IMR-90 (cell line): ENCODE measurements at regions not wholly inside any gene's neighbourhood (a gene's known extent, or its start where the extent isn't known, plus 50 kb on each side); places are given as distances from the start of the nearest gene placed in this dataset.

Experiments
- ATAC-seq: fragments of 200-7000 bp; cut with Tn5 transposase; 2 replicates; pipeline ENCODE4 v1.9.1; 2020; ENCODE audit warnings: low read depth, mild to moderate bottlenecking, moderate library complexity
- BruUV-seq: library from RNA; stranded (reverse); fragments of 400-500 nt; replicated peaks from 2 replicates; lab custom pipeline; 2021; lab: Mats Ljungman, UMichigan
- CTCF ChIA-PET: fragments of 300-600 bp; formaldehyde crosslinking; extraction: SDS; loops from one replicate; lab custom pipeline; 2021; ENCODE audit warnings: antibody characterized with exemption; lab: Yijun Ruan, JAX
- POLR2A ChIA-PET: fragments of 300-600 bp; sonication (Branson Sonifier 250); formaldehyde crosslinking; loops from one replicate; lab custom pipeline; 2022; ENCODE audit warnings: antibody characterized with exemption; ENCODE audit not compliant: unreplicated experiment; lab: Charles Lee
- DNase-seq: peaks from one replicate; pipeline ENCODE4 v3.0.0; 2013
- H2AFZ ChIP-seq: replicated peaks from 2 replicates; pipeline ENCODE3; 2013; ENCODE audit warnings: low read length, mild to moderate bottlenecking; ENCODE audit not compliant: poor library complexity
- H2AK5ac ChIP-seq: 2 replicates; pipeline ENCODE4 v1.6.1; 2013; ENCODE audit warnings: low read depth, low read length, inconsistent platforms
- H2AK9ac ChIP-seq: replicated peaks from 2 replicates; pipeline ENCODE3; 2013; ENCODE audit warnings: mild to moderate bottlenecking, low read depth, low read length, moderate library complexity; ENCODE audit not compliant: poor library complexity
- H2BK120ac ChIP-seq: 2 replicates; pipeline ENCODE4 v1.6.1; 2013; ENCODE audit warnings: low read depth, low read length, inconsistent platforms
- H2BK15ac ChIP-seq: 3 replicates; pipeline ENCODE4 v1.6.1; 2013; ENCODE audit warnings: low read depth, low read length, inconsistent platforms
- H2BK20ac ChIP-seq: 2 replicates; pipeline ENCODE4 v1.6.1; 2013; ENCODE audit warnings: low read depth, mild to moderate bottlenecking, inconsistent platforms, low read length, moderate library complexity
- H2BK5ac ChIP-seq: 2 replicates; pipeline ENCODE4 v1.6.1; 2013; ENCODE audit warnings: mild to moderate bottlenecking, low read depth, low read length, inconsistent platforms; ENCODE audit not compliant: poor library complexity, severe bottlenecking
- H3K14ac ChIP-seq: replicated peaks from 2 replicates; pipeline ENCODE4 v1.6.1; 2013; ENCODE audit warnings: low read depth, low read length, inconsistent platforms
- H3K18ac ChIP-seq: 2 replicates; pipeline ENCODE4 v1.6.1; 2013; ENCODE audit warnings: low read depth, low read length, control low read depth
- H3K23ac ChIP-seq: 2 replicates; pipeline ENCODE4 v1.6.1; 2013; ENCODE audit warnings: low read depth, low read length, inconsistent platforms
- H3K27ac ChIP-seq: 2 replicates; pipeline ENCODE4 v1.5.1; 2013; ENCODE audit warnings: mild to moderate bottlenecking, control low read depth, low read length; ENCODE audit not compliant: insufficient read depth
- H3K27me3 ChIP-seq: 2 replicates; pipeline ENCODE4 v1.6.1; 2013; ENCODE audit warnings: low read length; ENCODE audit not compliant: control insufficient read depth, insufficient read depth
- H3K36me3 ChIP-seq: 2 replicates; pipeline ENCODE4 v1.6.1; 2013; ENCODE audit warnings: low read length, mixed read lengths; ENCODE audit not compliant: control insufficient read depth, insufficient read depth
- H3K4ac ChIP-seq: 2 replicates; pipeline ENCODE4 v1.6.1; 2013; ENCODE audit warnings: low read depth, low read length, inconsistent platforms
- H3K4me1 ChIP-seq: 2 replicates; pipeline ENCODE4 v1.6.1; 2013; ENCODE audit warnings: low read length, mixed read lengths; ENCODE audit not compliant: control insufficient read depth, insufficient read depth
- H3K4me2 ChIP-seq: 2 replicates; pipeline ENCODE4 v1.6.1; 2013; ENCODE audit warnings: low read depth, mild to moderate bottlenecking, control low read depth, low read length, moderate library complexity
- H3K4me3 ChIP-seq: 2 replicates; pipeline ENCODE4 v1.5.1; 2013; ENCODE audit warnings: low read depth, mild to moderate bottlenecking, control low read depth, low read length, moderate library complexity; ENCODE audit not compliant: insufficient read depth
- H3K56ac ChIP-seq: 2 replicates; pipeline ENCODE4 v1.6.1; 2013; ENCODE audit warnings: low read length, inconsistent platforms; ENCODE audit not compliant: insufficient read depth; ENCODE audit errors: extremely low read depth
- H3K79me1 ChIP-seq, 2 experiments: 2 replicates each; pipeline ENCODE4 v1.6.1; 2013; ENCODE audit warnings: low read length in 2 of 2, inconsistent platforms in 1 of 2, low read depth in 1 of 2
- H3K9ac ChIP-seq: 2 replicates; pipeline ENCODE4 v1.6.1; 2013; ENCODE audit warnings: low read depth, low read length, control low read depth
- H3K9me1 ChIP-seq: 2 replicates; pipeline ENCODE4 v1.6.1; 2013; ENCODE audit warnings: low read length, inconsistent platforms; ENCODE audit not compliant: insufficient read depth
- H3K9me3 ChIP-seq: 2 replicates; pipeline ENCODE4 v1.6.1; 2013; ENCODE audit warnings: low read length; ENCODE audit not compliant: control insufficient read depth, insufficient read depth
- H4K20me1 ChIP-seq: 2 replicates; pipeline ENCODE4 v1.6.1; 2013; ENCODE audit warnings: low read length, inconsistent platforms; ENCODE audit not compliant: insufficient read depth
- H4K5ac ChIP-seq: 2 replicates; pipeline ENCODE4 v1.6.1; 2013; ENCODE audit warnings: mild to moderate bottlenecking, low read depth, low read length, control low read depth
- H4K8ac ChIP-seq, 2 experiments: 2 replicates each; pipeline ENCODE4 v1.6.1; 2013; ENCODE audit warnings: low read depth in 2 of 2, low read length in 2 of 2, control low read depth in 1 of 2, inconsistent platforms in 1 of 2
- H4K91ac ChIP-seq: 2 replicates; pipeline ENCODE4 v1.6.1; 2013; ENCODE audit warnings: low read depth, low read length, inconsistent platforms; ENCODE audit not compliant: insufficient read depth
- BHLHE40 ChIP-seq: fragments of 150-350 bp; IDR thresholded peaks from 2 replicates; pipeline ENCODE4 v1.6.1; 2016; ENCODE audit warnings: mild to moderate bottlenecking, low read depth, low read length
- MAZ ChIP-seq: IDR thresholded peaks from 2 replicates; pipeline ENCODE4 v1.6.1; 2012; ENCODE audit warnings: low read depth, mild to moderate bottlenecking, low read length, improper control_type of control experiment, moderate library complexity, borderline replicate concordance
- RCOR1 ChIP-seq: IDR thresholded peaks from 2 replicates; pipeline ENCODE4 v1.6.1; 2012; ENCODE audit warnings: mild to moderate bottlenecking, low read length, improper control_type of control experiment; ENCODE audit not compliant: insufficient replicate concordance
- RFX5 ChIP-seq: IDR thresholded peaks from 2 replicates; pipeline ENCODE4 v1.8.0; 2012; ENCODE audit warnings: low read depth, mild to moderate bottlenecking, low read length, moderate library complexity
- SMC3 ChIP-seq: fragments of 150-350 bp; IDR thresholded peaks from 2 replicates; pipeline ENCODE4 v1.6.1; 2016; ENCODE audit warnings: low read depth, mild to moderate bottlenecking, antibody characterized with exemption, low read length, moderate library complexity
- WGBS, 2 experiments: methylation state at CpG; one replicate each; pipeline versions ENCODE4 v1.1.5 to v1.1.7; 2013; ENCODE audit warnings: missing lambda C conversion rate in 2 of 2; ENCODE audit not compliant: insufficient read length in 1 of 2; ENCODE audit errors: extremely low coverage in 2 of 2; 5-methylcytosine and 5-hydroxymethylcytosine counted together
- dilution Hi-C: fragments of 300-500 bp; cut with HindIII; formaldehyde crosslinking; loops from one replicate; pipeline ENCODE4 v1.14.3; 2018; ENCODE audit warnings: low sequenced_read_pairs; ENCODE audit not compliant: unreplicated experiment
- in situ Hi-C: fragments of 300-500 bp; cut with MboI; formaldehyde crosslinking; loops from 3 replicates; pipeline ENCODE4 v1.14.3; 2019; ENCODE audit warnings: low sequenced_read_pairs, inconsistent platforms, mixed read lengths
- intact Hi-C: fragments of 100-400 bp; cut with micrococcal nuclease; formaldehyde crosslinking; loops from 2 replicates; pipeline ENCODE4 v1.10.0; 2022

DNA sequence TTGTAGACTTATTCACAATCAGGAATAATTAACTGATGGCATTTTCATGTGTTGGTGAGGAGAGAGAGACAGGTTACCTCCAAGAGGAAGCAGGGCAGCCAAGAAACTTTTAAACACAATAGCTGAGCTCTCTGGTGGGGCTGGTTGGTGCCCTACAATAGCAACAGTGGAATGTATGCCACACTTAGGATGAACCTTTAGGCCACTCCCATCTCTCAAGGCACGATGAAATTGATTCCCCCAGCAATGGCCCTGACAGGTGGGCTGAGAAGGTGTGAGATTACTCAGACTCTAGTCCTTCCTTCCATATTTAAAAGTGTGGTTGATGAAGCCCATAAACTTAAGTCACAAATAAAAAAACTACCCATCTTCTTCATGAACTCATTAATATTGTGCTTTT, 219.4 kb upstream of the CYRIA start:
- H3K27me3 ChIP-seq, result no peaks in the 10 kb centered on the region
- in situ Hi-C loops, result no loop called here
- no peak overlapping the region for H2BK120ac ChIP-seq
- H3K14ac ChIP-seq, result no peak overlapping the region
- H3K79me1 ChIP-seq, result no peaks in the 10 kb centered on the region
- H3K27ac ChIP-seq, result no peak overlapping the region
- H2AFZ ChIP-seq, result no peak overlapping the region
- no peak for TF ChIP-seq BHLHE40
- no peak for TF ChIP-seq RFX5
- no peak for TF ChIP-seq MAZ
- no peak for TF ChIP-seq RCOR1
- TF ChIP-seq SMC3, result no peak
- intact Hi-C loops, result no loop called here
- no peak overlapping the region for H2BK5ac ChIP-seq
- no peaks in the 10 kb centered on the region for H3K4me1 ChIP-seq
- H3K36me3 ChIP-seq, result no peaks in the 10 kb centered on the region
- H3K4me3 ChIP-seq, result no peak overlapping the region
- no peak overlapping the region for H2AK9ac ChIP-seq
- ChIA-PET CTCF (no interaction called here), POLR2A (no interaction called here)
- no peak overlapping the region for H3K18ac ChIP-seq
- H2BK15ac ChIP-seq, result no peak overlapping the region
- no peak overlapping the region for H3K4me2 ChIP-seq
- no peaks in the 10 kb centered on the region for H3K9me1 ChIP-seq
- no peak overlapping the region for H4K5ac ChIP-seq
- H3K9ac ChIP-seq, result no peak overlapping the region
- ATAC-seq (no peak), DNase-seq (no peak)
- H3K56ac ChIP-seq, result no peak overlapping the region
- no peak overlapping the region for H3K4ac ChIP-seq
- H4K8ac ChIP-seq, result no peak overlapping the region
- no peak overlapping the region for H4K91ac ChIP-seq
- H4K20me1 ChIP-seq, result no peaks in the 10 kb centered on the region
- dilution Hi-C loops, result no loop called here
- H2AK5ac ChIP-seq, result no peak overlapping the region
- no TSS peak for BruUV-seq
- no peak overlapping the region for H3K23ac ChIP-seq
- no peak overlapping the region for H2BK20ac ChIP-seq
- WGBS, 2 experiments, result no CpG with 5 or more reads among the region's 1 CpG
- H3K9me3 ChIP-seq, result no peaks in the 10 kb centered on the region
